ENCODE measurements at regions not wholly inside any gene's neighbourhood (a gene's known extent, or its start where the extent isn't known, plus 50 kb on each side); places are given as distances from the start of the nearest gene placed in this dataset.

DNA sequence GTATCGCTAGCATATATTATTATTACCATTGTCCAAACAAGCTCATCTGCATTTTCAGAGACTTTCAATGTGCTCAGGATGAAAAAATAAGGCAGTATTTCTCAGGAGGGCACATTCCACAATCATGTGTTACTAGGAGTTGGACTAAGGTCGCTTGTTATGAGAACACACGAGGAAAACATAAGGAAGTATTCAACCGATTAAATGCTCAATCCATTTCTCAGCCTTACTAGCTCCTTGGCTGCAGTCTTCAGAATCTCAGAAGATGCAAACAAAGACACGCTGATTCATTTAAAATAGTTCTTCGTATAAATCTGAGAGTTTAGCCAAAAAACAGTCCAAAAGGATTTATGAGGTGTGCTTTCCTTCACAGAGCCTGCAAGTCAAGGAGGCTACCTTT is 82.0 kb upstream of the JAK1 start:
- Histone ChIP-seq H2AFZ (ENCODE audit: control insufficient read depth, low read depth, low read length) (no peak overlapping the region), H3K4me3 (no peak overlapping the region), H4K20me1 (ENCODE audit: control insufficient read depth, insufficient read depth) (no peaks in the 10 kb centered on the region), H3K27ac (ENCODE audit: control insufficient read depth, insufficient read depth) (no peak overlapping the region), H3K9ac (ENCODE audit: control insufficient read depth, insufficient read depth, low read length) (no peak overlapping the region), H3K4me2 (ENCODE audit: control insufficient read depth, insufficient read depth) (no peak overlapping the region), H3K27me3 (replicated peaks in 1 of 2; ENCODE audit: control insufficient read depth in 2 of 2, insufficient read depth in 2 of 2, low read length in 1 of 2) (peaks cover 0 to 6% of the 10 kb centered on the region in 2 experiments; a peak in 2 of 4 replicates), H3K9me3 (replicated peaks; ENCODE audit: control insufficient read depth, insufficient read depth, low read length) (no peaks in the 10 kb centered on the region), H3K36me3 (ENCODE audit: control insufficient read depth in 2 of 2, insufficient read depth in 2 of 2, low read length in 1 of 2) (no peaks in the 10 kb centered on the region), H3K79me2 (ENCODE audit: control insufficient read depth, insufficient read depth, low read length) (no peaks in the 10 kb centered on the region), H3K4me1 (ENCODE audit: control insufficient read depth, insufficient read depth, low read length) (no peaks in the 10 kb centered on the region)
- in situ Hi-C loops (cut with MboI) = loop anchor here (25.0 kb wide), 2 partner anchors 361 to 786 kb away; no protein-coding TSS in a partner anchor
- no peak for FAIRE-seq
- TF ChIP-seq ATF7 (IDR thresholded peaks at IDR 0.05; ENCODE audit: low read depth) (no peak), PAX8 (IDR thresholded peaks at IDR 0.05) (no peak), NFIC (IDR thresholded peaks at IDR 0.05; ENCODE audit: low read depth, low read length) (no peak), EZH2 (IDR thresholded peaks at IDR 0.05; ENCODE audit: borderline replicate concordance, control insufficient read depth, low read depth, low read length) (no peak), SKIL (IDR thresholded peaks at IDR 0.05; ENCODE audit: low read depth, poor library complexity, severe bottlenecking) (no peak), BRCA1 (IDR thresholded peaks at IDR 0.05; ENCODE audit: low read depth, low read length) (no peak), WRNIP1 (IDR thresholded peaks at IDR 0.05; ENCODE audit: borderline replicate concordance, low read depth, low read length) (no peak)
- TF ChIP-seq, protein P1, sequence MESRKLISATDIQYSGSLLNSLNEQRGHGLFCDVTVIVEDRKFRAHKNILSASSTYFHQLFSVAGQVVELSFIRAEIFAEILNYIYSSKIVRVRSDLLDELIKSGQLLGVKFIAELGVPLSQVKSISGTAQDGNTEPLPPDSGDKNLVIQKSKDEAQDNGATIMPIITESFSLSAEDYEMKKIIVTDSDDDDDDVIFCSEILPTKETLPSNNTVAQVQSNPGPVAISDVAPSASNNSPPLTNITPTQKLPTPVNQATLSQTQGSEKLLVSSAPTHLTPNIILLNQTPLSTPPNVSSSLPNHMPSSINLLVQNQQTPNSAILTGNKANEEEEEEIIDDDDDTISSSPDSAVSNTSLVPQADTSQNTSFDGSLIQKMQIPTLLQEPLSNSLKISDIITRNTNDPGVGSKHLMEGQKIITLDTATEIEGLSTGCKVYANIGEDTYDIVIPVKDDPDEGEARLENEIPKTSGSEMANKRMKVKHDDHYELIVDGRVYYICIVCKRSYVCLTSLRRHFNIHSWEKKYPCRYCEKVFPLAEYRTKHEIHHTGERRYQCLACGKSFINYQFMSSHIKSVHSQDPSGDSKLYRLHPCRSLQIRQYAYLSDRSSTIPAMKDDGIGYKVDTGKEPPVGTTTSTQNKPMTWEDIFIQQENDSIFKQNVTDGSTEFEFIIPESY (IDR thresholded peaks at IDR 0.05) = no peak
- POLR2A ChIA-PET = no interaction called here
- WGBS (ENCODE audit: insufficient coverage, insufficient replicate concordance, low lambda C conversion rate, missing lambda C conversion rate) = 47% methylated on average over 6 of the region's 6 CpGs
- no peak for DNase-seq (ENCODE audit: low read depth, low spot score)
- SMC1A ChIA-PET (ENCODE audit: uncharacterized antibody, unreplicated experiment) = interaction anchor here (1.3 kb wide), 1 partner anchor 14 kb away, joined by 3 read pairs; no protein-coding TSS in a partner anchor
- BruUV-seq (replicated peaks) = no TSS peak
- CTCF ChIA-PET = interaction anchor here (0.6 to 0.9 kb wide), 3 partner anchors 17 to 60 kb away, joined by 3 to 4 read pairs (median 3); no protein-coding TSS in a partner anchor
- intact Hi-C loops (cut with micrococcal nuclease; ENCODE audit: unreplicated experiment) = no loop called here
- ATAC-seq = no peak
- RAD21 ChIA-PET (ENCODE audit: unreplicated experiment) = no interaction called here
